NCI-H1105 treated with DMSO at 0.1 percent for 48 hours (cell line): ENCODE measurements at regions not wholly inside any gene's neighbourhood (a gene's known extent, or its start where the extent isn't known, plus 50 kb on each side); places are given as distances from the start of the nearest gene placed in this dataset.

Experiments
- DNase-seq: peaks from one replicate; lab custom pipeline; 2025; lab: John Stamatoyannopoulos, UW

GRCh38 chr6:170232186-170233002, 58.5 kb downstream of the DLL1 start:
- no peak for DNase-seq

- no peak for DNase-seq
Observed at GRCh38 chr6:170231293-170232185, 59.3 kb downstream of the DLL1 start.

- no peak for DNase-seq
Observed at GRCh38 chr6:170230520-170231292, 60.2 kb downstream of the DLL1 start.

GRCh38 chr6:170229851-170230519, 60.9 kb downstream of the DLL1 start:
- DNase-seq, result no peak

GRCh38 chr6:170229396-170229795, 61.5 kb downstream of the DLL1 start:
- DNase-seq, result no peak

- no peak for DNase-seq
Observed at GRCh38 chr6:170228946-170229310, 62.0 kb downstream of the DLL1 start.

GRCh38 chr6:170227996-170228945, 62.6 kb downstream of the DLL1 start:
- DNase-seq, result no peak

- no peak for DNase-seq
Observed at GRCh38 chr6:170227521-170227983, 63.3 kb downstream of the DLL1 start.

- DNase-seq, result no peak
Observed at GRCh38 chr6:170226647-170227046, 64.2 kb downstream of the DLL1 start.

GRCh38 chr6:170225852-170226417, 64.9 kb downstream of the DLL1 start:
- no peak for DNase-seq

GRCh38 chr6:170224694-170225660, 65.9 kb downstream of the DLL1 start:
- no peak for DNase-seq

- DNase-seq, result no peak
Observed at GRCh38 chr6:170223718-170224693, 66.9 kb downstream of the DLL1 start.

GRCh38 chr6:170222498-170223471, 68.1 kb downstream of the DLL1 start:
- DNase-seq, result peak; percentile 93

GRCh38 chr6:170221753-170222400, 69.0 kb downstream of the DLL1 start:
- no peak for DNase-seq

- DNase-seq, result no peak
Observed at GRCh38 chr6:170221052-170221752, 69.7 kb downstream of the DLL1 start.
